H7 (cell line): ENCODE measurements at regions not wholly inside any gene's neighbourhood (a gene's known extent, or its start where the extent isn't known, plus 50 kb on each side); places are given as distances from the start of the nearest gene placed in this dataset.
"Not testable (repeated sequence)": the region's sequence is repeated elsewhere in the genome, so short reads cannot be mapped to it uniquely, and the experiment has no call there.

Experiments used
- DNase-seq: peaks from one replicate; pipeline ENCODE4 v3.0.0; 2012
- H3K27me3 ChIP-seq: 2 replicates; pipeline ENCODE4 v1.6.0; 2011; ENCODE audit warnings: mild to moderate bottlenecking, low read length; ENCODE audit not compliant: control insufficient read depth, insufficient read depth
- H3K36me3 ChIP-seq: replicated peaks from 2 replicates; pipeline ENCODE4 v1.5.1; 2011; ENCODE audit warnings: low read length; ENCODE audit not compliant: control insufficient read depth, insufficient read depth
- H3K4me3 ChIP-seq: 2 replicates; pipeline ENCODE4 v1.5.1; 2011; ENCODE audit warnings: low read depth, mild to moderate bottlenecking, control low read depth, low read length, moderate library complexity; ENCODE audit not compliant: insufficient read depth

DNA sequence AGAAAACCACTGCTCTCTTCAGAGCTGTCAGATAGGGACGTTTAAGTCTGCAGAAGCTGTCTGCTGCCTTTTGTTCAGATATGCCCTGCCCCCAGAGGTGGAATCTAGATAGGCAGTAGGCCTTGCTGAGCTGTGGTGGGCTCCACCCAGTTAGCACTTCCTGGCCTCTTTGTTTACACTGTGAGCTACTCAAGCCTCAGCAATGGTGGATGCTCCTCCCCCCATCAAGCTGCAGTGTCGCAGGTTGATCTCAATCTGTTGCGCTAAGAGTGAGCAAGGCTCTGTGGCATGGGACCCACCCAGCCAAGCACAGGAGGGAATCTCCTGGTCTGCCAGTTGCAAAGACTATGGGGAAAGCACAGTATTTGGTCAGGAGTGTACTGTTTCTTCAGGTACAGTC, 59.2 kb upstream of the ZNF641 start:
- H3K36me3 ChIP-seq, DNase-seq, H3K27me3 ChIP-seq, H3K4me3 ChIP-seq: not testable (repeated sequence)

DNA sequence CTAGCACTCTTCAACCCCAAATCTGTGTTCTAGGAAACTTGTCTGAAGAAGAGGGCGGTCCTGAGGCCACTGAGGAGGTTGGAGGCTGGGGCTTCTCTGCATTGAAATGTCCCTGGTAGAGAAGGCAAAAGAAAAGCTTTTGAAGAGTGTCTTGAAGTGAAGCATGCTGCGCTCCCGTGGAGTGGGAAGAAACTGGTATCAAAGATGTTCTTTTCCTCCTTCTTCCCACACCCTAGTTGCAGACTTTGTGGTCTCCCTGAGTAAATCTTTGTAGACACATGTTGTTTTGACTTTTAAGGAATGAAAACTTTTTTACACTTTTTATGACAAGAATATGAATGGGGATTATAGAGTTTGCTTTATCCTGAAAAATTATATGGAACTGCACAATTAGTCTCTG, 59.0 kb upstream of the ANP32D start:
- no peaks in the 10 kb centered on the region for H3K36me3 ChIP-seq
- peaks cover 21% of the 10 kb centered on the region for H3K27me3 ChIP-seq
- DNase-seq, result no peak
- no peak overlapping the region for H3K4me3 ChIP-seq

DNA sequence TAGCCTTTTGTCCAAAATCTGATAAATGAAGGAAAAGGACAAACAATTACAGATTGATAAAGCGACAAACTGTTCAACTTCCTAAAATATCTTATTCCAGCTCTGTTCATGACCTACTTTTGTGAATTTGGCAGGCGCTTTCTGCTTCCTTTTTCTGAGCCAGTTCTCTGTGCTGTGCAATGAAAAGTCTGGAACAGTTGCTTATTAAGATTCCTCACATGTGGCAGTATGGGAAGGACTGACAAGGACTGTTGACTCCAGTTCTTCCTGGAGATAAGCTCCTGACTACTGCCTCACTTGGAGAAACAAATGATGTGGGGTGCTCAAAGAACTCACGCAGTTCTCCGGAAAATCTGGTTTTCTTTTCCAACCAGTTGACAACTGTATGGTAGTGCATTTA, 58.3 kb upstream of the ANP32D start:
- DNase-seq, result no peak
- H3K4me3 ChIP-seq, result no peak overlapping the region
- H3K27me3 ChIP-seq, result peaks cover 23% of the 10 kb centered on the region
- H3K36me3 ChIP-seq, result no peaks in the 10 kb centered on the region

DNA sequence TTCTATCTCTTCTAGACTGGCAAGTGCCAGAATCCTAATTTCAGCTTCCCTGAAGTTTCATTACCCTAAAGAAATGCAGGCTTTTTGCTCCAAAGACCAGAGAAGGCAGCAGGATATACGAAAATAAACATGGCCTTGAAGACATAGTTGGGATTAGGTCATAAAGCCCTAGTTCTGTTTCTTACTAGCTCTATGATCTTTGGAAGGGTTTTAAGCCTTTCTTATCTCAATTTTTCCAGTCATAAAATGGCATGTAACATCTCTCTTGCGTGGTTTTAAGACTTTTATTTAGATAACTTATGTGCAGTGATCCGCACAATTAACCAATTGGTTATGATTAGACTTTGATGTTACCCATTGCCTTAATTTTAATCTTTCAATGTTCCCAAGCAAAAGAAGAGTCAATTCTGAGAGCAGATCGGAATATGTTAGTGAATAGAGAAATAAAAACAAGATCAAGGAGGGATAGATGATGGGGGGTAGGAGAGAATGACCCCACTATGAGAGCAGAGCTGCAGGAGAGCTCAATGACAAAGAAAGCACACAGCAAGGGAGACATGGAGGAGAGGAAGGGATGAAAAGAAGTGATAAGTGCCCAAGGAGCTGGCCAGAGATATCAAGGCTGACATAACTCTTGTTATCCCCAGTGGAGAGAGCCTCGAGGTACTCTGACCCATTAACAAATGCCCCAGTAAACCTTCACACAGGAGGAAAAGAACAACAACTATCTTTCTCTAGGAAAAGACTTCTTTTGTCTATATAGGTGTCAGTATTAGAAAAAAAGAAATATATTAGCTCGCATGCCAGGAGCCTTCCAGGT, 53.0 kb upstream of the ANP32D start:
- DNase-seq, result peak; percentile 10
- H3K4me3 ChIP-seq, result no peak overlapping the region
- H3K36me3 ChIP-seq, result no peaks in the 10 kb centered on the region
- H3K27me3 ChIP-seq, result peaks cover 22% of the 10 kb centered on the region

DNA sequence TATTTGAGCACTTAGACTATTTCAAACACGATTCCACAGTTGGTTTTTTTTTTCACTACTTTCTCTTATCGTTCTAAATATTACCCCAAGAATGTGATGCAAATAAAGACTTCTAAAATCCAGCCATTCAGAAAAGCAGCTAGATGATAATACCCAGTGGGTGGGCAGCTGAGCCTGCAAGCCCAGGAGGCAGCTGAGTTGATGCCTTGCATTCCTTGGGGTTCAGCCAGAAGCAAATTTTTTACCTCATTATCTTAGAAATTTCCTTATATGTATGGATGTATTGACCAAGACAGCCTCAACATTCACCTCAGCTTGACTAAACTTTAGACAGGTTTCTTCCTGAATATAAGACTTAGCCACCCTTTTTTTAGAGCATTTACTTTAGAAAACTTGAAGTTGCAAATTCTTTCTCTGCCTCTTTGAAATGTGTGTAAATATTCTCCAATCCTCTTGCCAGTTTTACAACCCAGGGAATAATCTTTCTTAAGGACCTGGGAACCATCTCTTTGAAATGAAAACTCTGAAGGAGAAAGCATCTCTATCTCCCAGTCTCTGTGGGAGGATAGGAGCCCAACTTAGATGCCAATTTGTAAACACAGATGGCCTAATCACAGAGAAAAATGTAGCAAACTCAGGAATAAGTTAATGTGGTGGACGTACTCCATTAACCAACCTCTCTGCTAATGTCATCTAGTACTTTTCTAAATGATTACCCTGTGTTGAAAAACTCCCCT, 52.2 kb upstream of the ANP32D start:
- Histone ChIP-seq H3K36me3 (no peaks in the 10 kb centered on the region), H3K4me3 (no peak overlapping the region), H3K27me3 (peaks cover 20% of the 10 kb centered on the region)
- DNase-seq, result peak; percentile 26

DNA sequence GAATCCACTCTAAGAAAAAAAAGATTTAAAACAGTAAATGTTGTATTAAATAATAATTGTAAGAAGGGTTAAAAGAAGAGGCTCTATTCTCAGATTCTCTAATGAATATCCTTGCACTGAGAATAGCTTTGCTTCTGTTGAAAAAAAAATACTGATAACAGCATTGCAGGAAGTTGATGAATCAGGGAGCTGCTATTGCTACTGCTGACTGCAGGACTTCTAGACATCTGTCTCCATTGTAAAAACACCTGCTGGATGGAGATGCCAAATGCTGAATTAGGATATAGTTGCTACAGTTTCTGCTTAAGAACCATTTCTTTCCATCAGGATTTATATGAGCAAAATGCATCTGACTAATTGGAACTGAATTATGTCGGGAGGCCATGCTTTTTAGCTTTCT, 50.3 kb upstream of the ANP32D start:
- no peak overlapping the region for H3K4me3 ChIP-seq
- H3K27me3 ChIP-seq, result peaks cover 11% of the 10 kb centered on the region; the same call in 1 of the 2 replicates
- no peak for DNase-seq
- no peaks in the 10 kb centered on the region for H3K36me3 ChIP-seq
